IMR-90 (cell line): ENCODE measurements at regions not wholly inside any gene's neighbourhood (a gene's known extent, or its start where the extent isn't known, plus 50 kb on each side); places are given as distances from the start of the nearest gene placed in this dataset.
A peak's percentile ranks its signal among the peaks of the same experiment; 100 is the strongest.

Source experiments
- BHLHE40 ChIP-seq: fragments of 150-350 bp; IDR thresholded peaks from 2 replicates; pipeline ENCODE4 v1.6.1; 2016; ENCODE audit warnings: mild to moderate bottlenecking, low read depth, low read length
- CEBPB ChIP-seq: IDR thresholded peaks from 2 replicates; pipeline ENCODE4 v1.6.1; 2012; ENCODE audit warnings: low read depth, low read length, improper control_type of control experiment
- ELK1 ChIP-seq: fragments of 150-350 bp; IDR thresholded peaks from 2 replicates; pipeline ENCODE4 v1.6.1; 2016; ENCODE audit warnings: low read depth, mild to moderate bottlenecking, low read length, moderate library complexity, borderline replicate concordance
- MAFK ChIP-seq: IDR thresholded peaks from 2 replicates; pipeline ENCODE4 v1.6.1; 2012; ENCODE audit warnings: low read depth, low read length, improper control_type of control experiment
- MAZ ChIP-seq: IDR thresholded peaks from 2 replicates; pipeline ENCODE4 v1.6.1; 2012; ENCODE audit warnings: low read depth, mild to moderate bottlenecking, low read length, improper control_type of control experiment, moderate library complexity, borderline replicate concordance
- MXI1 ChIP-seq: IDR thresholded peaks from 2 replicates; pipeline ENCODE4 v1.6.1; 2012; ENCODE audit warnings: low read depth, mild to moderate bottlenecking, low read length, moderate library complexity, borderline replicate concordance
- NFE2L2 ChIP-seq: fragments of 150-350 bp; IDR thresholded peaks from 2 replicates; pipeline ENCODE4 v1.6.1; 2016; ENCODE audit warnings: low read depth, mild to moderate bottlenecking, low read length
- POLR2A ChIP-seq: IDR thresholded peaks from 2 replicates; pipeline ENCODE4 v1.6.1; 2012; ENCODE audit warnings: mild to moderate bottlenecking, low read depth, low read length
- RAD21 ChIP-seq: IDR thresholded peaks from 2 replicates; pipeline ENCODE4 v1.6.1; 2012; ENCODE audit warnings: low read length, improper control_type of control experiment
- RCOR1 ChIP-seq: IDR thresholded peaks from 2 replicates; pipeline ENCODE4 v1.6.1; 2012; ENCODE audit warnings: mild to moderate bottlenecking, low read length, improper control_type of control experiment; ENCODE audit not compliant: insufficient replicate concordance
- RFX5 ChIP-seq: IDR thresholded peaks from 2 replicates; pipeline ENCODE4 v1.8.0; 2012; ENCODE audit warnings: low read depth, mild to moderate bottlenecking, low read length, moderate library complexity
- SMC3 ChIP-seq: fragments of 150-350 bp; IDR thresholded peaks from 2 replicates; pipeline ENCODE4 v1.6.1; 2016; ENCODE audit warnings: low read depth, mild to moderate bottlenecking, antibody characterized with exemption, low read length, moderate library complexity
- TF ChIP-seq, protein P1 (sequence below): conservative IDR thresholded peaks from 2 replicates; pipeline ENCODE4 v1.5.1; 2012; ENCODE audit warnings: mild to moderate bottlenecking, low read depth, low read length, improper control_type of control experiment
- TF ChIP-seq, protein P2 (sequence below): fragments of 150-350 bp; IDR thresholded peaks from 2 replicates; pipeline ENCODE4 v1.6.1; 2017; ENCODE audit warnings: mild to moderate bottlenecking, antibody characterized with exemption, low read length, low read depth

DNA sequence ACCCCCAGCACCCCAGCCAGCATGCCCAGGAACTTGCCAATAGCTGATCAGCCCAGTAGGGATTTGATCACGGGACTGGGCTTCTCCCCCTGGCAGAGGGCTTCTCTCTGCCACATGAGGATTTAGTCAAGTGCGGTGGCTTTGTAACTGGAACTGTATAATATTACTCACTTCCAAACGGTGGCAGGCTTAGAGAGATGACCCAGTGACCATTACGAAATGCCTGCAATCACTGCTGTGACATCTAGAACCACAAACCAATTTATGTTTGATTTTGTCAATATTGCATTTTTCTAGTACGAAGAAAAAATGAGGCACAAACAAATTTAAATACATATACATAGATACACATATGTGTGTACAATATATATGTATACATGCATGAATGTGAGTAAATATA lies 192.1 kb downstream of the ERCC6L2 start:
- TF ChIP-seq, protein P1, sequence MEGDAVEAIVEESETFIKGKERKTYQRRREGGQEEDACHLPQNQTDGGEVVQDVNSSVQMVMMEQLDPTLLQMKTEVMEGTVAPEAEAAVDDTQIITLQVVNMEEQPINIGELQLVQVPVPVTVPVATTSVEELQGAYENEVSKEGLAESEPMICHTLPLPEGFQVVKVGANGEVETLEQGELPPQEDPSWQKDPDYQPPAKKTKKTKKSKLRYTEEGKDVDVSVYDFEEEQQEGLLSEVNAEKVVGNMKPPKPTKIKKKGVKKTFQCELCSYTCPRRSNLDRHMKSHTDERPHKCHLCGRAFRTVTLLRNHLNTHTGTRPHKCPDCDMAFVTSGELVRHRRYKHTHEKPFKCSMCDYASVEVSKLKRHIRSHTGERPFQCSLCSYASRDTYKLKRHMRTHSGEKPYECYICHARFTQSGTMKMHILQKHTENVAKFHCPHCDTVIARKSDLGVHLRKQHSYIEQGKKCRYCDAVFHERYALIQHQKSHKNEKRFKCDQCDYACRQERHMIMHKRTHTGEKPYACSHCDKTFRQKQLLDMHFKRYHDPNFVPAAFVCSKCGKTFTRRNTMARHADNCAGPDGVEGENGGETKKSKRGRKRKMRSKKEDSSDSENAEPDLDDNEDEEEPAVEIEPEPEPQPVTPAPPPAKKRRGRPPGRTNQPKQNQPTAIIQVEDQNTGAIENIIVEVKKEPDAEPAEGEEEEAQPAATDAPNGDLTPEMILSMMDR, result no peak
- no peak for TF ChIP-seq POLR2A
- no peak for TF ChIP-seq CEBPB
- no peak for TF ChIP-seq MAZ
- no peak for TF ChIP-seq MXI1
- no peak for TF ChIP-seq ELK1
- TF ChIP-seq RAD21, result no peak
- TF ChIP-seq RCOR1, result no peak
- TF ChIP-seq, protein P2, sequence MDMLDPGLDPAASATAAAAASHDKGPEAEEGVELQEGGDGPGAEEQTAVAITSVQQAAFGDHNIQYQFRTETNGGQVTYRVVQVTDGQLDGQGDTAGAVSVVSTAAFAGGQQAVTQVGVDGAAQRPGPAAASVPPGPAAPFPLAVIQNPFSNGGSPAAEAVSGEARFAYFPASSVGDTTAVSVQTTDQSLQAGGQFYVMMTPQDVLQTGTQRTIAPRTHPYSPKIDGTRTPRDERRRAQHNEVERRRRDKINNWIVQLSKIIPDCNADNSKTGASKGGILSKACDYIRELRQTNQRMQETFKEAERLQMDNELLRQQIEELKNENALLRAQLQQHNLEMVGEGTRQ, result no peak
- TF ChIP-seq SMC3, result no peak
- TF ChIP-seq RFX5, result no peak
- no peak for TF ChIP-seq NFE2L2
- TF ChIP-seq BHLHE40, result no peak
- 0 out of 2 replicates have a peak, but pooled peaks have one; percentile 10 for TF ChIP-seq MAFK
